HG02852 (cell line): ENCODE measurements at regions not wholly inside any gene's neighbourhood (a gene's known extent, or its start where the extent isn't known, plus 50 kb on each side); places are given as distances from the start of the nearest gene placed in this dataset.

Source experiments
- ATAC-seq: cut with Tn5 transposase; IDR thresholded peaks from one replicate; pipeline ENCODE4 v1.9.1; 2021; ENCODE audit warnings: mild to moderate bottlenecking, moderate library complexity; ENCODE audit not compliant: unreplicated experiment

DNA sequence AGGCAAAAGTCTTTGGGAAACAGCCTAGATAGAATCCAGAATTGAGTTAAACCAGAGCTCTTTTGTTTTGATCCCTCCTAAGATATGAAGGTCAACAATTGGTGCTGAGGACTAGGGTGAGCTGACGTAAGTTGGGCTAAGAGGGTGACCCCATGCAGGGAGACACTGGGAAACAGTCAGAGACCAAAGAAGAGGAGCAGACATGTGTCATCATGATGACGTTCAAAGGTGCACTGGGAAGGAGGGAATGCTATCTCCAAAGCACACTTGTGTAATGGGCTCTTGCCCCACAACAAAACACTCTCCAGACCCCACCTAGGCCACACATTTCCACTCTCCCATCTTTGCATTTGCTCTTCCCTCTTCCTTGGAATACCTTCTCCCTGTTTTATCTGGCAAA is 481.4 kb downstream of the COG6 start:
- no peak for ATAC-seq

DNA sequence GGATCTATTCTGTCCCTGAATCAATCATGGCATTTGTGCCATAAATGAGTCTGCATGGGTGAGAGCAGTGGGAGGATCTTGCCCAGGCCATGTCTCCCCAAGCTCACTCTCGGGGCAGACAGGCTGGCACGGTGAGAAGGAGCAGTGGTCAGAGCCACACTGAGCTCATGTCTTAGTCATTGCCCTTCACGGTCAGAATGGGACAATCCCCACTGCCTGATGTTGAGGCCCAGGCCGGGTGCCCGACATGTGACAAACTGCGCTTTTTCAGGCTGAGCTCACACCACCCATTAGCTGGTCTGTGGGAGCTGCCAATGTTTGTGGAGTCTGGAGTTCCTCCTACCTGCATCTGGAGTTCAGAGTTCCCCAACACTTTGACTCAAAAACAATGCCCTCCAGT is 481.9 kb downstream of the COG6 start:
- no peak for ATAC-seq

DNA sequence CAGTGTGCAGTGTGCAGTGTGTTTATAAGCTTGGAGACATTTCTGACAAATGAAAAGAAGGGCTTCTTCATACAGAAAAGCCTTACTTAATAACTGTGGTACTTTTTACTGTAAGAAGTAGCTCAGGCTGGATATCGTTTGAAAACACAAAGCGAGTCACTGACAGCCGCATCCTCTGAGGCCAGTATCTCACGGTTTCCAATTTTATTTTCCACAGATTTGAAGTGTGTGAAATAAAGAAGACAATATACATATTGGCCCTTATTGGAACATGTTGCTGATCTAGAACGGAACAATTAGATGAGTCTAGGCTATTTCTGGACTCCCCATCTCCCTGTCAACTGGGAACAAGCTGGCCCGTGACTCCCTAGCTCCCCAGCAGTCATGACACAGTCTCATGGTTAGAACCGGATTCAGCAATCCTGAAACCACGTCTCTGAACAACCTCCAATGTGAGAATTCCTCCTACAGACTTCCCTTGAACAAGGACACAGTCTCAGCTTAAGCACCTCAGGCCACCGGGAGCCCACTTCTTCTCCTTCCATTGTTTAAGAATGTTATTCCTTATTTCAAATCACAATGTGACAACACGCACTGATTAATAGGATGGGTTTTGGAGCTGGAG is 484.5 kb downstream of the COG6 start:
- ATAC-seq: no peak

DNA sequence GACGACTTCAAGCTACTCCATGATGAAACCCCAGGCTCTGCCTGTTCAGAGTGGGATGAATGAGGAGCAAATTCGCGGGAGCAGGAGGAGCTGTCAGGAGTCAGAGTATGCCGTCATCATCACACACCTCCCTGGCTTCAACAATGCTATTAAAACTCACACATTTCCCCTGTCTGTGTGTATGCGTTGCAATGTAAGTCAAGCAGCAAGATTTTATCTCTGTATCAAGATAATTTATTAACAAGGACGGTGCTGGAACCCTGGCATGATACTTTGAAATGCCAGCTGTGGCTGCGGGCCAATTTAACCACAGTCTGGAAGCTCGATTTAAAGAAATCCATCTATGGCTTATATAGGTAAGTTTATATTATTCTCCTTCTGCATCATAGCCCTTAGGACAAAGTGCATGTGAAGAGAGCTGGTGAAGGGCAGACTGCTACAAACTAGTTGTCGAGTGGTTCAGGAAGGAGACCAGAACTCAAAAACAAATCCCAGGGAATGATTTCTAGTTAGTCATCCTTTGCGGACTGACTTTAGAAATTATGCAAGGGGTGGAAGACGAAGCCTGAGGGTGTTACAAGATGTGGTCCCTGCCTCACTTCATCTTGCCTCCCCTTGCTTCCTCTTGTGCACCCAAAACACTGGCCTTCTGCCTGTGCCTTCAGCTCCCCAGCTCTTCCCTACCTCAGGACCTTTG is 486.5 kb downstream of the COG6 start:
- ATAC-seq: no peak

DNA sequence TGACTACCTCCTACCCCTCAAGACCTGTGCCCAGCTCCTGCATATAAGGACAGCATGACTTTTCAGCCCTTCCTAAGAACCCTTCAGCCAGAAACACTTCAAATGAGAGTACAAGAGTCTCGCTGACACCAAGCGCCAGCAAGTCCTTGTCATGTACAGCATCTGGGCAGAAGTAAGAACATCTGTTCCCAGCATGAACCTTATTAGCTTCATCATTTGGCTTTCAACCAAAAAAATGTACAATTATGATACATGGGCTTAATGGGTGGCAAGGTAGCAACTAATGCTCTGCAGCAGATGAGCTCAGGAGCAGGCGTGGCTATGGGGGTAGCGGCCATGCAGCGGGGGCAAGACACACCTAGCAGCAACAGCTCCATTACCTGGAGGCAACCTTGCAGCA is 487.6 kb downstream of the COG6 start:
- no peak for ATAC-seq

DNA sequence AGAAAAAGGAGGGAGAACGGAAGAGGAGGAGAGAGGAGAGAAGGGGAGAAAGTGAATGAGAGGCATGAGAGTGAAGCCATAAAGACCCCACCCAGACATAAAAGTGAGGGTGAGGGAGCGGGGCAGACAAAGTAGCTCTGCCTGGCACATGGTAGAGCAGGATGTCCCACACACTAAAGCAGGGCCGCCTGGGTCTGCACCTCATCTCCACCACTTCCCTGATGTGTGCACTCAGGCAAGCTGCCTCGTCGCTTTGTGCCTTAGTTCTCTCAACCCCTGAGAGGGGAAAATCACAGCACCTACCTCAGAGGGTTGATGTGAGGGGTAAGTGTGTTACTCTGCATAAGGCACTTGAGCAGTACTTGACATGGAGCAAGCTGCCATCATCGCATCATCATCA is 488.1 kb downstream of the COG6 start:
- no peak for ATAC-seq

DNA sequence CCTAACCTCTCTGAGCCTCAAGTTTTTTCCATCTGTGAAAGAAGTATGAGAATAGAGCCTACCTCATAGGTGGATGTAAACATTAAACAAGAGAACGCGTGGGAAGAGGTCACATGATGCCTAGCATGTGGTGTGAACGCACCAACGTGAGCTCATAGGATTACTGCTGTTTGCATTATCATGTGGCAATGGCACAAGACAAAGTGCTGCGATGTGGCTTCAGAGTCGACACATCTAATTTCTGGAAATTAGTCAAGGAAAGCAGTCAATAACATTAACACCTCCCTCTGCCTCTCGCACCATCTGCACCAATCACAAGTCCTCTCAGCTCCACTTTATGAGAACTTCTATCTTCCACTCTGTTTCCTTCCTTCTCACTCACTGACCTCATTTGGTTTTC is 489.7 kb downstream of the COG6 start:
- ATAC-seq: no peak

DNA sequence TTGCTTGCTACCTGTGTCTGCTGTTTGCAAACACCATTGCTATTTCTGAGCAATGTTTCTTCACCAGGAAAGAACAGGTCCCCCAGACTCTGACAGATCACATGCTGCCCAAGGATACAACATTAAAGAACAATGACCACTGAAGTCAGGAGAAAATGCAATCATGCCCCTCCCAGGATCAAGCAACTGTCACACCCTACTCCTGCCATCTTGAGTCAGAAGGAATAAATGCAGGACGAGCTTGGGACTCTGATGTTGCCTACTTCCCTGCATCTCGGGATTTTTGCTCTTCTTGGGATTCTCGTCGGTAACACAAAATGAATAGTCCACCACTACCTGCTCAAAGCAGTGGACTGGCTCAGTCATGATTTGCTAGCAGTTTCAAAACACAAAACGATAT is 490.6 kb downstream of the COG6 start:
- no peak for ATAC-seq

DNA sequence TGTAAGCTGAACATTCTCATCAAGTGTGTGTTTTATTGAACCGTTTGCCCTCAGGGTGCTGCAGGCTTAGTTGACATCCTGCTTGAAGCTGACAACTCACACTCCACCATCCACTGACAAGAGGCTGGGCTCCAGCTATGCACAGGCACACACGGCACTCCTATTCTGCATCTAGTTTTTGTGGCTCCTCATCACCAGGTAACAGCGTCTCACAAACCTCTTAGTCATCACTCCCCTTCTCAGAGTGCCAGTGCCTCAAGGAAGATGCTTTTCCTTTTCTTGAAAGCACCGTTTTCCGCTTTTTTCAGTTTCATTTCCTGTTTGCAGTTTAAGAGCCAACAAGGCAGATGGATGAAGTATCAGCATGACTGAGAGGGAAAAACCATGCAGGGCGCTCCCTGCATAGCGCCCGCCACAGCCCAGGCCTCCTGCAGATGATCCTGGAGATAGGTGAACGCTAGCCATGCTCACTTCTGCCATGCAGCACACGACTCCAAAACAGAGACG is 491.2 kb downstream of the COG6 start:
- no peak for ATAC-seq

DNA sequence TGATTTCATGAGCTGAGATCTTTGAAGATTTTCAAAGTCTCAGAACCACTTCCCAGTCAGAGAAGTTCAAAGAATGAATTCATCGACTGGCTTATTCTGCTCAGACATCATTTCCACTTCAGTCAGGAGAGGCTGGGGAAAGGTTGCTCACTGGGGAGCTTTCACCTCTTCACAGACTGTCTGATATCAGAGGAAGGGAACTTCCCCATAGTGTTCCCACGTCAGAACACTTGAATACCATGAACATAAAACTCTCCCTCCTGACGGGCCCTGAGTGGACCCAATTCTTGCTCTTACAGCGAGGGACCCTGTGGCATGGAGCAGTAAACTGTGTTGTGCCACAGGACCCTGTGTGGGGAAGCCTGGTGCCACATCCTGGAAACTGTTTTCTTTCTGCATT is 492.6 kb downstream of the COG6 start:
- ATAC-seq: no peak

DNA sequence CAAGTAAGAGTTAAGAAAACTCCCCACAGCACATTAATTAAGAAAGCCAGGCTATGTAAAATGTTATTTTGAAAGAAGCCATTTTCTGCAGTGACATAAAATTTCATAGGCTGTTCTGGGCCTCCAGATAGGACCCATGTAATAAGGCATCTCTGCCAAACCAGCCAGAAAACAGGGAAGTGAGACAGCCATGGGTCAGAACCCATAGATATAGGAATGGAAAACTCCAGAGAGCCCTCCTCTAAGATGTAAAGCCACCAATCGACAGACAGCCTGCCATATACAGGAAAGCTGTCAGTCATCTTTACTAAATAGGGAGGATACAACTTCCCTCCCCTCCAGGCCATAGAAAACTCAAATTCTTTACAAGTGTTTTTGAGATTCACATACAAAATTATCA is 493.3 kb downstream of the COG6 start:
- ATAC-seq: no peak

DNA sequence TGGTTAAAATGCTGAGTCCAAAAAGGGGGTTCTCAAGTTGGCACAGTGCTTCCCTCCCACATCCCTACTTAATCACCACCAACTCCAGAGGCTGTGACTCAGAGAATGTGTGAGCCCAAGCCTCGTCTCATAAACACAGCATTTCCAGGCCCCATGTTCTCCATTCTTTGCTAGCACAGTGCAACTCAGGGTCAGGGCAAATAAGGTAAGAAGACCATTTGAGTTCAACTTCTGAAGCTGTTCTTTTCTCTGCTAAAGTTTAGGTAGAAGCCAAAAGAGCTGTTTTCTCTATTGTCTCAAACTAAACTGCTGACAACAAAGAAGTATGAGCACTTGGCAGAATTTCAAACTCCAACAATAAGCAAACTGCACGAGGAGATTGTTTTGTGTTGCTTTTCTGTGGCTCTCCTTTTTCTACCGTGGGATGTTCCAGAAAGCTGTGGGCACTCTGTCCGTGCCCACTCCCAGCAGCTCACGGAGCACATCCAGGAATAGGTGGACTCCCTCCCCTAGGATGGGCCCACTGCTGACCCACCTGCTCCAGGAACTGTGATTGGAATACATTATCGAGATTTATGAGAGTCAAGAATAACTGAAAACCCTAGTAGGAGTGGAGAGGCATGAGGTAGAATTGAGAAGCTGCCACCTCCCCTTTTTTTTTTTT is 494.3 kb downstream of the COG6 start:
- ATAC-seq: no peak

DNA sequence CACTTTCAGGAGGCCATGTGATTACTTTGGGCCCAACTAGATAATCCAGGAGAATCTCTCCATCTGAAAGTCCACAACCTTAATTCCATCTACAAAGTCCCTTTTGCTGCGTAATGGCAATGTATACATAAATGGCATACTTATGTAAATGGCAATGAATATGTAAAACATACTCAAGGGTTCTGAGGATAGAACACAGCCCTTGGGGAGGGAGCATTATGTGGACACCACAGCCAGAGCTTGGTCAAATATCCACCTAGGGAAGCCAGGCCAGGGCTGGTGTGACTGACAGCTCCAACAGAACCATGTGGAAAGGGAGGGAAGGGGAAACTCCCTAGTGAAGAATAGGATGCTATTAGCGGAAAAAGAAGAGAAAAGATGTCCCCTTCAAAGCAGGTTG is 496.2 kb downstream of the COG6 start:
- ATAC-seq: no peak

DNA sequence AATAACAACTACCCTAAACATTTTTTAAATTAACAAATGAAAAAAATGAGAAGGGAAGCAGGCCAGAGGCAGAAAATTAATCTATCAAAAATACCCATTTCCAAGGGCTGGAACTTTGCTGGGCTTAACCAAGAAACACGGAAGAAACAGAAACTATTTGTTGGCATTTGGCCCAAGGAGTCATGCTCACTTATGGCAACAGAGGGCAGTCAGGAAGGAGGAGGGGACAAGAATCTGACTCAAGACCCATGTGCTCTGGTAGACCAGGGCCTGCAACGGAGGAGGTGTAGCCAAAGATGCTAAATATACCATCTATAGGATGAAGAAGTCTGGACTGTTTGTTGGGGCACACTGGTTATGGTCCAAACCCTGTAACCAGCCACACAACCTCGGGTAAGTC is 496.7 kb downstream of the COG6 start:
- no peak for ATAC-seq

DNA sequence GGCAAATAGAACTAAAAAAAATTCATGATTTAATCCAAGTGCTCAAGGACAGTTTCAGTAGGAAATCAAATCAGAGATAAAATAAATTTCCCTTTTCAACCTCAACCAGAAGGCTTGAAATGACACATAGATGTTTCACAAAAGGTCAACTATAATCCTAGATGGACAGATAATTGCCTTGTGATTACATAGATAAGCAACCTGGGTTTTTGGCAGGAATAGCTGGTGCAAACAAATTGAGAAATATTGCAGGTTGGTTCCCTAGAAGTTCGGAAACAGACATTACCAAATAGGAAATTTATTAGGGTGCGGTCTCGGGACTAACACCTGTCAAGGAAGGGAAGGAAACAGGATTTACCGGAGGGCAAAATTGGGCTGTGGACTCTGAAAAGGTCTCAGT is 497.5 kb downstream of the COG6 start:
- ATAC-seq: no peak

DNA sequence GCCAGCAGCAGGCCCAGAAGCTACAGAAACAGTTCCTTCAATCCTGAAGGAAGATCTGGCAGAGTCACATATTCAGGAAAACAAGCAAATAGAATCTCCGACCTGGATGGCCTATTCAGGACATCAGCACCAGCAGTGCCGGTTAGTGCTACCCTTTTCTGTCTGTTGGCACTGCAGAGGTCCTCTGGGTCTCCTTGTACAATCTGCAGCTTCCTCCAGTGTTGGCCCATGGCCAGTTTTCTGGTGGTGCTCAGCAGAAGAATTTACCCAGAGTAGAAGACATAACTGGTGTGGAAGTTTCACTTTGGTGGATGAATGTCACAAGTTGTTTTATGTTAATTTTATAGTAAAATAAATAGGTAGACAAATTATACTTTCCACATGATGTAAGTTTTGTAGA is 498.1 kb downstream of the COG6 start:
- ATAC-seq: no peak

DNA sequence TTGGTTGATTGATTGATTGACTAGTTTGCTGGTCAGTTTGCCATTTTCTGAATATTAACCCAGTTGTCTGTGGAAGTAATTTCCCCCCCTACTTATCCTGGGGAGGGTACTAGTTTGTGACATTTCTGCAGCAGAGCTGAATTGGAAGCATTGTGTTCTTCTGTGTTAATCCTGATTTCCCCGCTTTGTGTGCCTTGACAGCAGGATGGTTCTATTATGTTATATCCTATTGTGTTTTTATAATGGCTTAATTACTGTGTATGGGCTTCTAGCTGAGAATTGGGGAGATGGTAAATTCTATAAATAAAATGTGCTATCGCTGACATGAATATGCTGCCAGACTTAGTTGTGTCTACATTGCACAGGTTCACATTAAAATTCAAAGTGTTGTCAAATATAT is 499.7 kb downstream of the COG6 start:
- no peak for ATAC-seq

DNA sequence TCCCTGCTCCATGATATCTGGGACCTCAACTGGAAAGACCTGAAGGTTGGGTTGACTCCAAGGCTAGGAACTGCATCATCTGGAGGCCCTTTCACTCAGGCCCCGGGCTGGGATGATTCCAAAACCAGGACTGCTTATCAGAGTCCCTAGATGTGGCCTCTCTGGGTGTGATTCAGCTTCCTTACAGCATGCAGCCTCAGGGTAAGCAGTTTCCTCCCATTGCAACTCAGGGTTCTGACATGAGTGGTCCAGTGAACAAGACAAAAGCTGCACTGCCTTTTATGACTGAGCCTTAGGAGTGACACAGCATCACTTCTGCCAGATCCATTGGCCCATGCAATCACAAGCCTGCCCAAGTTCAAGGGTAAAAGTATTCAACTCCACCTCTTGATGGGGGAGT is 502.8 kb downstream of the COG6 start:
- ATAC-seq: no peak

DNA sequence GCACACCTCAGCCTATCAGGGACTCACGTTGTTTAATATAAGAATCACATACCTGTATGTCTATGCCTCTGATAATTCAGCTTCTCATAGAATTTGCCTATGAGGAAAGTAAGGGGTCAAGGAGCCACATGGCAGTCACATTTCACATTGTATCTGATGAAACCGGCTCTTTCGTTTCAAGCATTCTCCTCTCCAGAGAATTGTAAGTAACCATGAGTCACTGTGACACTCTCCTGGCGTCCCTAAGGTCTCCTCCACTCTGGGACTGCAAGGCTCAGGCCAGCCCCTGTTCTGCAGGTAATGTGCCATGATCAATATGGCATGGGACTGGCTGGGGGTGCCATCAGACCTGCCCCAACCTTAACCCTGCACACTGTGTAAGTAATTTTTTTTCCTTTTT is 503.3 kb downstream of the COG6 start:
- ATAC-seq: no peak

DNA sequence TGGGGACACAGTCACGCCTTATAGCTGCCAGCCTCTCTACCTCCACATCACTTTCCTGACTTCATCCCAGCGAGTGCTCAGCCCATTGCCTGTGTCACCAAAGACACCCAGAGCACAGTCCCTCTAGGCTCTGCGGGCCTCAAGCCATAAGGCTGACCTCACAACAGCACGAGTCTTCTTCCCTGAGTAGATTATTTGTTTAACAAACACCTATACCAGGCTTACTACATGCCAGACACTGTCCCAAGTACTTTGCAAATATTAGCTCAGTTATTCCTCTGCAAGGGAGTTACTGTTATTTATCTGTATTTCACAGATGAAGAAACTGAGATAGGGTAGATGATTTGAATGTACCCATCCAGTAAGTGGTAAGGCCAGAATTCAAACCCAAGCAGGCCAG is 504.3 kb downstream of the COG6 start:
- ATAC-seq: no peak

DNA sequence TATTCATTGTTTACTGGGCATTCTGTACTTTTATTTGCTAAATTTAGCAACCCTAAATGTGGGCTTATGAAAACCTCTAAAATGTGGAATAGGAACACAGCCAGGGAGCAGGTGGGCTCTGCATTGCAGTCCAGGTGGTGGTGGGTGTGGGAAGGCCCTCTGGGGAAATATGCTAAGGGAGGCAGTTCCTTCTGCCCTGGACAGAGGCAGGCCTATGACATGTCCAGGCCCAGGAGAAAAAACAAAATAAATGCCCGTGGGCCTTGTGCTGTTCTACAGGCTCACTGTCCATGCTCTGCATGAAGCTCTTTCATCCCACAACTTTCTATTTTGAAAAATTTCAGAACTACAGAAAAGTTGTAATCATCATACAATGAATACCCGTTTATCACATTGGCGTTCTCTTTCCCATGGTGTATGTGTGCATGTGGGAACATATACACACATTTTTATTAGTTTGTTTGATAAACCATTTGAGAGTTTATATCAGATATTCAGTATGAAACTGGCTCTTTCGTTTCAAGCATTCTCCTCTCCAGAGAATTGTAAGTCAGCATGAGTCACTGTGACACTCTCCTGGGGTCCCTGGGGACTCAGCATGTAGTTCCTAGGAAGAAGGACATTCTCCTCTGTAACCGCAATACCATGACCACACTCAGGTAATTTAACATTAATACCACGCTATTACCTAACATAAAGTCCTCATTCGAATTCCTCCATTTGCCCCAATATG is 505.3 kb downstream of the COG6 start:
- ATAC-seq: no peak

DNA sequence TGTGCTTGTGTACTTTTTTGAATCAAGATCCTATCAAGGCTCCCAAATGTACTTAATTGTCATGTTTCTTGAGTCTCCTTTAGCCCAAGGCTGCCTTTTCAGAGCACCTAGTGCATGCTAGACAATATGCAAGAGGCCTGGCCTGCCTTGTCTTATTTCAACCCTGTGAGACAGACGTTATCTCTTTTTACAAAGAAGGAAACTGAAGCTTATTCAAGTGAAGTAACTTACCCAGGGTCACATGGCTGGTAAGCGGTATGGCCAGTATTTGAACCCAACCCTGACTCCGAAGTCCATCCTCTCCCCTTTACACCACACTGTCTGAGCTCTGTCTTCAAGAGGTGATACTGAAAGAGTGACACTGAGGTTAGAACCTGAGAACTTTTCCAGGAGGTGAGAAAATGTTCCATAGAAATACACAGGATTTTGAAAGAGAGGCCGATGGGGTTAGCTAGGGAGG is 505.1 kb downstream of the FOXO1 start:
- no peak for ATAC-seq
